ENCODE measurements at regions not wholly inside any gene's neighbourhood (a gene's known extent, or its start where the extent isn't known, plus 50 kb on each side); places are given as distances from the start of the nearest gene placed in this dataset.

DNA sequence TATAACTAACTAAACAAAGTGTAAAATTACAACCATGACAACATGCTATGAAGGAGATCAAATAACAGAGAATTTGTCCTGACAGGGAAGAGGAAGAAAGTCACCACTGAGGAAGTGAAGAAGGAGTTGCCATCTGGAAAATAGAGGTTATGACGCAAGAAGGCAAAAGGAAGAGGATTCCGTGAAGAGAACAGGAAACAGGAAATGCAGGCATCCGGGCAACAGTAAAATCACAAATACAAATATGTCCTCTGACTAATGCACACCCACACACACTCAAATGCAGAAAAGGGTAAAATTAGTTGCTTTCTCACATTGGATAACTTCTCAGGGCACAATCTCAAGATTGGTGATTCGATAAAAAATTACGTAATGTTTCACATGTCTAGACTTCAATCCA is 278.4 kb downstream of the TMX3 start:
- TF ChIP-seq EP300 (IDR thresholded peaks at IDR 0.05) = no peak
- TF ChIP-seq, protein P1, sequence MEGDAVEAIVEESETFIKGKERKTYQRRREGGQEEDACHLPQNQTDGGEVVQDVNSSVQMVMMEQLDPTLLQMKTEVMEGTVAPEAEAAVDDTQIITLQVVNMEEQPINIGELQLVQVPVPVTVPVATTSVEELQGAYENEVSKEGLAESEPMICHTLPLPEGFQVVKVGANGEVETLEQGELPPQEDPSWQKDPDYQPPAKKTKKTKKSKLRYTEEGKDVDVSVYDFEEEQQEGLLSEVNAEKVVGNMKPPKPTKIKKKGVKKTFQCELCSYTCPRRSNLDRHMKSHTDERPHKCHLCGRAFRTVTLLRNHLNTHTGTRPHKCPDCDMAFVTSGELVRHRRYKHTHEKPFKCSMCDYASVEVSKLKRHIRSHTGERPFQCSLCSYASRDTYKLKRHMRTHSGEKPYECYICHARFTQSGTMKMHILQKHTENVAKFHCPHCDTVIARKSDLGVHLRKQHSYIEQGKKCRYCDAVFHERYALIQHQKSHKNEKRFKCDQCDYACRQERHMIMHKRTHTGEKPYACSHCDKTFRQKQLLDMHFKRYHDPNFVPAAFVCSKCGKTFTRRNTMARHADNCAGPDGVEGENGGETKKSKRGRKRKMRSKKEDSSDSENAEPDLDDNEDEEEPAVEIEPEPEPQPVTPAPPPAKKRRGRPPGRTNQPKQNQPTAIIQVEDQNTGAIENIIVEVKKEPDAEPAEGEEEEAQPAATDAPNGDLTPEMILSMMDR (IDR thresholded peaks at IDR 0.05) = no peak
